GM21825 (cell line): ENCODE measurements at regions not wholly inside any gene's neighbourhood (a gene's known extent, or its start where the extent isn't known, plus 50 kb on each side); places are given as distances from the start of the nearest gene placed in this dataset.
"Not testable (repeated sequence)": the region's sequence is repeated elsewhere in the genome, so short reads cannot be mapped to it uniquely, and the experiment has no call there.

Source experiments
- ATAC-seq: cut with Tn5 transposase; IDR thresholded peaks from one replicate; pipeline ENCODE4 v1.9.1; 2021; ENCODE audit warnings: mild to moderate bottlenecking, moderate library complexity; ENCODE audit not compliant: unreplicated experiment

GRCh38 chr17:63286254-63286653, 159.9 kb downstream of the CYB561 start:
- ATAC-seq = no peak

- not testable (repeated sequence) for ATAC-seq
Observed at GRCh38 chr17:63287006-63287405, 159.1 kb downstream of the CYB561 start.

- ATAC-seq = no peak
Observed at GRCh38 chr17:63289931-63290330, 156.2 kb downstream of the CYB561 start.

- no peak for ATAC-seq
Observed at GRCh38 chr17:63290351-63290750, 155.8 kb downstream of the CYB561 start.

GRCh38 chr17:63290784-63291183, 155.3 kb downstream of the CYB561 start:
- ATAC-seq = no peak

- ATAC-seq = no peak
Observed at GRCh38 chr17:63291258-63291657, 154.8 kb downstream of the CYB561 start.

GRCh38 chr17:63292421-63292820, 153.7 kb downstream of the CYB561 start:
- no peak for ATAC-seq

- no peak for ATAC-seq
Observed at GRCh38 chr17:63293323-63294075, 152.6 kb downstream of the CYB561 start.

GRCh38 chr17:63294776-63295175, 151.3 kb downstream of the CYB561 start:
- ATAC-seq = no peak

- ATAC-seq = no peak
Observed at GRCh38 chr17:63295288-63295687, 150.8 kb downstream of the CYB561 start.

GRCh38 chr17:63295839-63296590, 150.1 kb downstream of the CYB561 start:
- no peak for ATAC-seq

GRCh38 chr17:63298916-63299315, 147.2 kb downstream of the CYB561 start:
- not testable (repeated sequence) for ATAC-seq

- no peak for ATAC-seq
Observed at GRCh38 chr17:63304704-63305261, 141.3 kb downstream of the CYB561 start.

- ATAC-seq = no peak
Observed at GRCh38 chr17:63305857-63306256, 140.2 kb downstream of the CYB561 start.

- ATAC-seq = no peak
Observed at GRCh38 chr17:63306855-63307254, 139.3 kb downstream of the CYB561 start.

GRCh38 chr17:63308272-63308671, 137.8 kb downstream of the CYB561 start:
- no peak for ATAC-seq

- ATAC-seq = no peak
Observed at GRCh38 chr17:63309021-63309420, 137.1 kb downstream of the CYB561 start.

- ATAC-seq = no peak
Observed at GRCh38 chr17:63311416-63311937, 134.6 kb downstream of the CYB561 start.

- no peak for ATAC-seq
Observed at GRCh38 chr17:63314761-63315160, 131.3 kb downstream of the CYB561 start.

- no peak for ATAC-seq
Observed at GRCh38 chr17:63316100-63316499, 130.0 kb downstream of the CYB561 start.

- ATAC-seq = no peak
Observed at GRCh38 chr17:63317166-63317840, 128.8 kb downstream of the CYB561 start.
